ENCODE measurements at regions not wholly inside any gene's neighbourhood (a gene's known extent, or its start where the extent isn't known, plus 50 kb on each side); places are given as distances from the start of the nearest gene placed in this dataset.

- no peak for DNase-seq (ENCODE audit: low read depth, low spot score)
Measured at GRCh38 chr15:95845862-95846515, 484.5 kb upstream of the NR2F2 start.

GRCh38 chr15:95848126-95848525 is 482.4 kb upstream of the NR2F2 start:
- DNase-seq (ENCODE audit: low read depth, low spot score) = no peak

GRCh38 chr15:95850837-95851236 is 479.7 kb upstream of the NR2F2 start:
- no peak for DNase-seq (ENCODE audit: low read depth, low spot score)

GRCh38 chr15:95853350-95853749 is 477.1 kb upstream of the NR2F2 start:
- no peak for DNase-seq (ENCODE audit: low read depth, low spot score)

DNA sequence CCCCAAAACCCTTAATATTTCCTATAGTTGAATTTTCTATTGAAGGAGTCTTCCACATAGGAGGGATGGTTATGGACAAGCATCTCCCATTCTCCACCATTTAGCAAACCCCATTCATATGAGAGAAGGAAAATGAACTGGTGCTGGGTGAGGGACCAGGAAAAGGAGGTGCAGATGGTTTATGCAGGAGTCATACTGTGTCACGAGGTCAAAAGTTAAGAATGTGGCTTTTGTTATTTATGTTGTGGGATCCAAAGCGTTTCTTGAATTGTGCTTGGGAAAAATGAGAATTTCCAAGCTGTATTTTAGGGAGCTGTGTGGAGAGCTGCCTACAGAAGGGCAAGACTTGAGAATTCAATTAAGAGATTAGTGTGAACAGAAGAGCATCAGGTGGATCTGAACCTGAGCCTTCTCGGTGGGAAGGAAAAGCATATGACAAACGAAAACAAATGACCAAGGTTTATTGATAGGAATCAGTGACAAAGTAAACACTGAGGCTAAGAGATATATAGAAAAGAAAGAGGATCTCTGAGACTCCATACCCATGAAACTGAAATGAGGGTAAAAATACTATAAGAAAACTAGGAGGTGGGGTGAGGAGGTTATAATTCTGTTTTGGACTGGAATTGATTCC is 473.3 kb upstream of the NR2F2 start:
- DNase-seq (ENCODE audit: low read depth, low spot score) = no peak

GRCh38 chr15:95857758-95858157 is 472.7 kb upstream of the NR2F2 start:
- DNase-seq (ENCODE audit: low read depth, low spot score) = no peak

DNA sequence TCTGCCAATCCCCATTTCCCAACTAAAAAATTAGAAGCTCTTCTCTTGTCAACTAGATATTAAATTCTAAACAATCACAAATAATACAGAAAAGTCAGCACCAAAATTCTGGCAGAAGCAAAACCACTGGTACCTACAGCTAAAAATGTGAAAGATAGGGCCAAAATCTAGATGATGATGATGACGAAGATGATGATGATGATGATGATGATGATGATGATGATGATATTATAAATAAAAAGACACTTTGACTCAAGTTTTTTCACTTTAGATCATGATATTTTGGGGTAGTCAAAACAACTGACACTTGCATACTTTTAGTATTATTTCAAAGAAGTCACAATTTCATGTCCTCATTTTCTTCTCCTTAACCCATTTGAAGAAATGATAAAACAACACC is 470.1 kb upstream of the NR2F2 start:
- no peak for DNase-seq (ENCODE audit: low read depth, low spot score)

- no peak for DNase-seq (ENCODE audit: low read depth, low spot score)
Measured at GRCh38 chr15:95864467-95864886, 466.0 kb upstream of the NR2F2 start.

GRCh38 chr15:95865330-95865739 is 465.2 kb upstream of the NR2F2 start:
- DNase-seq (ENCODE audit: low read depth, low spot score) = no peak

GRCh38 chr15:95866711-95867440 is 463.6 kb upstream of the NR2F2 start:
- DNase-seq (ENCODE audit: low read depth, low spot score) = no peak

DNA sequence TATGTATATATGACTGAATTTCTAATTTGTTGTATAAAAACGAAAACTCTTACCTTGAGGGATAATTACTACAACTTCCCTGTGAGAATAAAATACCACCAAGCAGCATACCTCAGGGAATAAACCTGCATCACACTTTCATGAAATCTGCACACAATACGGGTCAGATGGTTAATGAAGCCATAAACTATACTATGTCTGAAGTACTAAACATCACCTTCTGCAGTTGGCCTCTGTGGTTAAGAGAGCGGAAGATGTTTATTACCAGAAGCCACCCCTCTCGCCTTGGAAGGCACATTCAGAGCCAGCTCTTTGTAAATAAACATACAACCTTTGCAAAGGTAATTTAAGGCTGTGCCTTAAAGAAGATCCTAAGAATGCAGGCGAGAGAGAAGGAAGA is 462.1 kb upstream of the NR2F2 start:
- no peak for DNase-seq (ENCODE audit: low read depth, low spot score)

- no peak for DNase-seq (ENCODE audit: low read depth, low spot score)
Measured at GRCh38 chr15:95868970-95869369, 461.5 kb upstream of the NR2F2 start.

- no peak for DNase-seq (ENCODE audit: low read depth, low spot score)
Measured at GRCh38 chr15:95869920-95870319, 460.6 kb upstream of the NR2F2 start.

GRCh38 chr15:95872366-95872771 is 458.1 kb upstream of the NR2F2 start:
- no peak for DNase-seq (ENCODE audit: low read depth, low spot score)

GRCh38 chr15:95874637-95875036 is 455.9 kb upstream of the NR2F2 start:
- DNase-seq (ENCODE audit: low read depth, low spot score) = no peak

GRCh38 chr15:95875121-95875643 is 455.3 kb upstream of the NR2F2 start:
- DNase-seq (ENCODE audit: low read depth, low spot score) = no peak

DNA sequence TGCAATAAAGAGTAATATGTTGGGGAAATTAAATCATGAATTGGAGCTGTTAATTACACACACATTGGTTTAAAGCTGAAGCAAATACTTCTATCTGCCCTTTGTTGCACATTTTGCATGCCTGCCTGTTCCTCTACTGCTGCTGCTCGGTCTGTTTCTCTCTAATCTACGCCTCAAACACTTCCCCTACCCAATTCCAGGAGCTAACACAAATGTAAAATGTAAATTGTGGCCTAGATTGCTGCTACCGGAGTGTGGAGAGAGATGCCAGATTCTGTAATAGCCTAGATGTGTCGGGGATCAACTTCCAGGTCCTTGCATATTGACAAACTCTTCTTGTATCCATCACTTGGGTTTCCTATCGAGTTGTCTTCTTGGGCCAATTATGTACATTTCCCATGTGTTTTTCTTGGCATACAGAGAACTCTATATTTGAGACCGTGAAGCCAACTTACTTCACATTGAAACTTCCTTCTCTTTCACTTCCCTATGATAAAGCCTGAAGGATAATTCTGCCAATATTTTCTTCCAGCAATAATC is 450.4 kb upstream of the NR2F2 start:
- no peak for DNase-seq (ENCODE audit: low read depth, low spot score)

- no peak for DNase-seq (ENCODE audit: low read depth, low spot score)
Measured at GRCh38 chr15:95880630-95881029, 449.9 kb upstream of the NR2F2 start.

DNA sequence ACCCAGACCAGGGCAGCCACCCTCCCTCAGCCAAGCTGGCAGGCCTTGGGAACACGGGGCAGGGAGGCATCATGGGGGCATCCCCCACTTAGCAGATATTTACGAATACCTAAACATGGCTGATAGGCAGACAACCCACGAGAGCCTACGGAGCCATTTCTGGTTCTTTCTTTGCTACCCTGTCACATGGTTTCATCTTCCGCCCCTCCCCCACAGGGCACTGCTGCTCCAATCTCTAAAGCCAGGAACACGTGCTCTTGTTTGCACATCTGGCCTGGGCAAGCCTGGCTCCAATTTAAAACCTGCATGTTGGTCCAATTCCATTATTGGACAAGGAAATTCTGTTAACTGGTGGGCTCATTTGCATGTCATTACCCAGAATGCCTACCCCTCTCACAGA is 447.4 kb upstream of the NR2F2 start:
- no peak for DNase-seq (ENCODE audit: low read depth, low spot score)

- DNase-seq (ENCODE audit: low read depth, low spot score) = no peak
Measured at GRCh38 chr15:95884276-95884675, 446.2 kb upstream of the NR2F2 start.

DNA sequence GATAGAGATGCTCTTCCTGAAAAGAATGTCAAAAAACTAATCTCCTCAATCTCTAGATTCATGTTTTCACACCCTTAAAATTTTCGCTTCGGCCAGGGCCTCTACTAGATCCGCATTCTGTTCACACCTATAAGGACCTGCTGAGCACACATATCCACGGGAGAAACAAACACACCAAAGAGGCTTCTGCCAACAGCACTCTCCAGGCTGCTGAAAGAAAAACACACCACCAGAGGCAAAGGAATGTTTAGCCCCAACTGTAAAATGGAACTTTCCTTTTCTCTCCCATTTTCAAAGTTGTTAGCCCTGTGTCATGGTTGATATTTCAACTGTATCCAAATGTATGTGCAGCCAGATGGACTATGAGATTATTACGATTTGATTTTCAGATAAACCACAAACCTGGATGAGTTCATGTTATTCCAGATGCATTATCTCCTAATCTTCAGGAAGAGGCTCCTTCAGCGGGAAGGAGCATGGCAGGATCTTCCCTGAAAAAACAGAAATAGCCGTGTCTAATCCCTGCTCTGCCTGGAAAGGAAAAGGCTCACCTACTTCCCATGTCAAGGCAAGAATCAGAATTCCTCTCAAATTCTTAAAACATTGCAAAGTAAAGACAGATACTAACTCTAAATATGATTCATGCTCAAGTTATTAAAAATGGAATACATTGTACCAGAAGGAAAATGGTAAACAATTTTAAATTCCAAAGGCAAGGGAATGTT is 442.7 kb upstream of the NR2F2 start:
- no peak for DNase-seq (ENCODE audit: low read depth, low spot score)

DNA sequence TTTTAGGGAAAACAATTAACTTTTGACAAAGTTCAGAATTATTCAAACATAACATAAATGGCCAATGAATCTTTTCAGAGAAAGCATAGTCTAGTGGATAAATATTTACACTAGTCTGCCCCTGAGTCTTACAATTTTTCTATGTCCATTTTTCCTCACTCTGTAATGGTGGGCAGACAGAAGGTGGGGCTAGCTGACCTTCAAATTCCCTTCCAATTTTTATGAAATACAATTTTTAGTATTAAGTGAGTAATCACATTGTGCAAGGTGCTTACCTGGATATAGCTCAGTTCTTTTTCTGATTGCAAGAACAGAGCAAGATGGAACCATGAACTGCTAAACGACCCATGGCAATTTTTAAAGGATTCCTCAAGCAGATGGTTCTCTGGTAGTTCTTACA is 441.7 kb upstream of the NR2F2 start:
- DNase-seq (ENCODE audit: low read depth, low spot score) = no peak
